T-helper 2 cell (primary cell): ENCODE measurements at regions not wholly inside any gene's neighbourhood (a gene's known extent, or its start where the extent isn't known, plus 50 kb on each side); places are given as distances from the start of the nearest gene placed in this dataset.

Experiments used
- DNase-seq, 5 experiments: peaks; one replicate each; pipeline versions ENCODE4 v3.0.0 to v3.0.0-alpha.2; 2012 to 2022

DNA sequence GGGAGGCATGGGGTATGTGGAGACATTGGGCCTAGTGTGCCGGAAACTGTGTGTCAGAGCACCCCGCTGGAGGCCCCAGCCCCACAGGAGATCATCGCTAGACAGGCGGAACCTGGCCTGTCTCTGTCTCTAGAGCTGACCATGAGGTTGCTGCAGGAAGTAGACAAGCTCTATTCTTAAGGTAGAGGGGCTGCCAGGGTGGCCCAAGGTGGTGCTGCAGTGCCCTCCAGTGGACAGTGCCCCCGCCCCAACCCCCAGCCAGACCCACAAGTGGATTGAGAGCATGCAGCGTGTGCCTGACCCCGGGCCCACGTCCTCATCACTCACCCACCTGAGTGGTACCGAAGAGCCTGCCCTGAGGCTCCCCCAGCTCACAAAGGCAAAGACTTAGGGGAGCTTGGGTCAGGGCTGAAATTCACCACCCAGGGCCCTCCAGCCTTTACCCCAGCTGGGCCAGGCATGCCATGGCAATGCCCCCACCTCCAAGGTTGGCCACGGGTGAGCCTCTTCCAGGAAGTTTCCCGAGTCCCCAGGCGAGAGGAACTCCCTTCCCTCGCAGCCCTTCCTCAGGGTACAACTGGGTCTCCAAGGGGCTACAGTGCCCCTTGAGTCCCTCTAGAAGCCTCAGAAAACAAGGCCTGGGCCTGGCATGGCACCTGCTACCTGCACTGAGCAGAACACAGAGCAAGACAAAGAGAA, 155.0 kb downstream of the TTC32 start:
- DNase-seq = no peak

DNA sequence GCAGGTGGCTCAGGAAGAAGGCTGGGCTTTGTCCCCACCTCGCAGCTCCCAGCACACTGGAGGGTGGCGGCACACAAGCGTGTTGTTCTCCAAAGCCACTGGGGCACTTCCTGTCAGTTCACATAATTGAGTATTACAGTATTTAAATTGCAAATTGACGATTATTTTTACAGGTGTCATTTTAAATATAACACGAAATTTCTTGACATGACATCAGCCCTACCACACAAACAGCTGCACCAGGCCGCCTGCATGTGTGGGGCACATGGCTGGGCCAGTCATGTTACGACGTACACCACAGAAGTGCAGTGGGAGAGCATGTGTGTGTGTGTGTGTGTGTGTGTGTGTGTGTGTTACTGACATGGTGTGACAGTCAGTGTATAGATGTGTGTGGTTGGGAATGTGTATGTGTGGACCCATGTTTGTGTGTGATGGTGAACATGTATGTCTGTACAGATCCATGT, 155.6 kb downstream of the TTC32 start:
- no peak for DNase-seq

DNA sequence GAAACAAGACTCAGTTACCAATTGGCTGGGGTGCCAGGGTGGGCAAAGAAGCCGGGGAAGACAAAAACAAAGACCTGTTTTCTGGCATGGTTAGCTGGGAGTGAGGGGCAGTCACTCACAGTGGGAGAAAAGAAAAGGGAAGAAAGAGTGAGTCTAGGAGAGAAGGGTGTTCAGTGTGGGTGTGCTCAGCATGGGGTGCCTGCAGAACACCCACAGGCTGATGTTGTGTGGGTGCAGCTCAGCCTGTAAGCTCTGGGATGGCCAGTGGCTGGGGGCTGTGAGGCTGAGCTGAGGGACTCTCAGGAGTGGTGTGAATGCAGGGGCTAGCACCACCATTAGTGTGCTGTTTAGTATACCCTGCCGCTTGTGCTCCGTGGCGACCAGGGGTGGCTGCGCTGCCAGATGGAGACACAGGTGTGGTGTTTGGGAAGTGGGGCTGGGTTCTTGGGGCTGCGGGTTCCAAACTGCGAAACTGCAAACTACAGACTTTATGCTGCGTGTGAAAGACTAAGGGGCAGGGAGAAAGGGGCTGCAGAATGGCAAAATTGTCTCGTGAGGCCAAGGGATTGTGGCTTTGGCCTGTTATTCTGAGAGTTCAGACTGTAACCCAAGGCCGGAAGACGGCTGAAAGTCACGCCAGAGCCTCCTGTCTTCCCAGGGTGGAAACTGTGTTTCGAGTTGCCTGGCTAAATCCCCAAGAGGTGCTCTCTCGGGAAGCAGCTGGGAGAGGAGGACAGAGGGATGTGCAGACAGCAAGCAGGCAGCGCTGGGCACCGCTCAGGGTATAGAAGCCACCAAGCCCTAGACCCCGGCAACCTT, 156.3 kb downstream of the TTC32 start:
- no peak for DNase-seq

DNA sequence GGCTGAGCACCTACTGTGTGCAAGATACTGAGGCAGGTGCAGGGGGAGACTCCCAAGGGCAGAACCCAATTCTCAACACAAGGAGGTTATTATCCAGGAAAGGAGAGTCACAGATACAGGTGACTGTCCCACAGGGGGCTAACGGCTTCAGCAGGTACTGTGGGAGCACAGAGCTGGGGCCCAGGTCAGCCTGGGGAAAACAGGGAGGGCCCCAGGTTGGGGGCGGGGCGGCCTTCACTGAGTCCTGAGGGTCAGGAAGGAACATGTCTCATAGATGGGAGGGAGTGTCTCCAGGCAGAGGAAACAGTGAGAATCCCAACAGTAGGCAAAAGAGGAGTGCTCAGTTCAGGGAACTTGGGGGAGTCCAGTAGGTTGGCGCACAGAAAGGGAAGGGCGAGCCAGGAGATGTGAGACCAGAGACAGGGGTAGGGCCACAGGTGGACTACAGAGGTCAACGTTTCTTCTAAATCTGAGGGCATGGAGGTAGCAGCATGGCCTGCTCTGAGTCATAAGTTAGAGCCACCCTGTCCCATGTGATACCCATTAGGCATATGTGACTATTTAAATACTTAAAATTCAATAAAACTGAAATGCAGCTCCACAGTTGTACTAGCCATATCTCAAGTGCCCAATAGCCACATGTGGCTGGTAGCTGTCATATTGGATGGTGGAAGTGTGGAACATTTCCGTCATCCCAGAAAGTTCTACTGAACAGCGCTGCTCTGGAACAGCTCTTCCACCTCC, 157.2 kb downstream of the TTC32 start:
- DNase-seq = no peak

DNA sequence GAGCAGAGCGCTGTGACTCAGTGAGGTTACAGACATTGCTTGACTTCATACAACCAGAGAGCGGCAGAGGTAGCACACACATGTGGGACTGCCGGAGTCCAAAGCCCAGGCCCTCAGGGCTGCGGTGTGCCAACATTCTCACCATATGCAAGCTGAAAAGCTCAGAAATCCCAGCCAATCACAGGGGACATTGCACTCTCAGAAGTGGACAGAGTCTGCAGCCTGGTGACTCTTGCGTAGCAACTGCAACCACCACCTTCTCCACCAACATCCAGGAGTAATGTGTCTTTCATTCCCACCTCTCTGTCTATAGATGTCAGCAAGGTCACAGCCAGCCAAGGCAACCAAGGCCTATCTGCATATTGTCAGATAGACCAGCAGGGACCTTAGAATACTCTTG, 158.1 kb downstream of the TTC32 start:
- DNase-seq = no peak

DNA sequence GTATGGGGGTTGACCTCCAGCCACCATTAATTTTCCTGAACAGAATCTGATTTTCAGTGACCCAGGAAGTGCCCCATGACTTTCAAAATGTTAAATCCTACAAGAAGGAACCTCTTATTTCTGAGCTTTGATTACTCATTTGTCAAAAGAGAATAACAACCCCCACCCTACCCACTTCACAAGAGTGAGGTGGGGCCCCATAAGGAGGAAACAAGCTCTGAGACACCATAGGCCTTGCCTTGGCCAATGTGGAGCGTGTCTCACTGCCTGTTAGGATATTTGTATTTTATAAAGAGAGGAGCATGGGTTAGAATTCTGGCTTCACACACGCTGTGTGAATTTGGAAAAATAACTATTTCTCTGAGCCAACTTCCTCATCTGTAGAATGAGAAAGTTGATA, 158.9 kb downstream of the TTC32 start:
- no peak for DNase-seq

DNA sequence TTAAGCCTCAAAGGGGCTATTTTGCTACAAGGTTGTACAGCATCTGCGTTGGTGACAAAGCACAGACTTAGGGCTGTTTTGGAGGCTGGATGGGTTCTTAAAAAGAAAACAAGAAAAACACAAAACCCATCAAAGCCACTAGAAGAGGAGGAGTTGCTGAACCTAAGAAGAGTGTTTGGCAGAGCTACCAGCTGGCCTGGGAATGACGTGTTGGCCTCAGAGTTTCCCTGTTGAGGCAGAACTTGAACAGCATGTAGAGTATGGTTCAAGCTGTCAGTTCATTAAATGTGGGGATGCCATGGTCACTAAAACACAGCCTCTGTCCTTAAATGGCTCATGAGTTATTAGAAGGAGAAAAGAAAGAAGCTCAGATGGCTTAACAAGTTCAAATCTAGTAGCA, 162.5 kb downstream of the TTC32 start:
- no peak for DNase-seq

DNA sequence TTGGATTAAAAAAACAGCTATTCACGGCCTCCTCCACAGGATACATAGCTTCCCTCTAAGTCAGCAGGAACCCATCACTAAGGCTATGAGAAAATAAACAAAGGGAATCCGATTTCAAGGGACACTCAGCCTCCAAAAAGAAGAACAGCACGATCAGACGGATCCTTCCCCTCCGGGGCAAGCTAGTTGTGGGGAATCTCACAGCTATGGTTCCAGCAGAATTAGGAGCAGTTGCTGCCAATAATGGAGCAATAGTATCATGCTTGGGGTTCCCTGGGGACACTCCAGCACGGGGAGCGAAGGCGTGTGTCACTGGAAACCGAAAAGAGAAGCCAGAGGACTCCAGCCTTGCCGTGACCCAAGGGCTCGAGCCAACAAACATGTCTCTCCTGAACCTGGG, 163.1 kb downstream of the TTC32 start:
- DNase-seq = no peak

DNA sequence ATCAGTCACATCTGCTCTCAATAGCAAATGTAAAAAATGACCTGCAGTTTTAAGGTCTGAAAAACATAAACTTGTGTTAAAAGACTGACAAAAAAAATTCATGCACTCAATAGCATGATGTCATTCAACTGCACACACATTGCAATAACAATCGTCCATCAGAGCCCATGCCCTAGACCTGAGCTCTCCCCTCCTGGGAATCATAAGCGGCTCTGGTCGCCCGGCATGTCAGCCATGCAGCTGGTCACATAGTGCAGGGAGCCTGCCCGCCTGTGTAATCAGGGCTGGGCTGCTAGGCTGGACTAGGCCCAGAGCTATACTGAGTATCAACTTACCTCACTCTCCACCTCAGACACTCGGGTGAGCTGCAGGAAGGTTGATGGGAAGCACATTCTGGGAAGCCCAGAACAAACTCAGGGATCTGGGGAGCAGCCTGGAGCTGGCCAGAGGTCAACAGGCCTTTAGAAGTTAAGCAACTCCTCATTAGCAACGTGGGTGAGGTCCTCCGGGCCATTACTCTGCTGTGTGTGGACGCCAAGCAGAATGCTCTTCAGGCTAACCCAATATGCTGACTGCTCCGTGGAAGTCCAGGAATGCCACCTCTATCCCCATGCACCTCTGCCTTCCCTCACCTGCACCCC, 165.5 kb downstream of the TTC32 start:
- no peak for DNase-seq

DNA sequence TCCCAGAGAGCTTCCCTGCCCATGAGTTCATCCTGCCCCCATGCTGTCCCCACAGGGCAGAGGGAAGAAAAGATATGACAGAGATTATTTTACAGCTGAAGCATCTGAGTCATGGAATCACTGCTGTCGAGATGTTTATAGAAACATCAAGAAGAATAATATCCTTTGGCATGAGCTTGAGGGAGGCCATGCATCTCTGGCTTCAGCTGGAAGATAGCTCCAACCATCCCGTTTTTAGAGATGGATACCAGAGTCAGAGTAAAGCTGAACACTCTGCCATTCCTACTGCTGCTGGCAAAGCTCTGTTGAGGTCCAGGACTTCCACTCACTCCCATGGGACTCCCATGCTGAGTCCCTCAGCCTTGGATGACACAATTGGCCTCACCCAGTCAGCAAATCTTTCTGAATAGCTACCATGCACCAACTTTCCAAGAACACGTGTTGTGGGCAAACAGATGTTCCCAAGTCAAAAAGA, 167.8 kb downstream of the TTC32 start:
- no peak for DNase-seq

DNA sequence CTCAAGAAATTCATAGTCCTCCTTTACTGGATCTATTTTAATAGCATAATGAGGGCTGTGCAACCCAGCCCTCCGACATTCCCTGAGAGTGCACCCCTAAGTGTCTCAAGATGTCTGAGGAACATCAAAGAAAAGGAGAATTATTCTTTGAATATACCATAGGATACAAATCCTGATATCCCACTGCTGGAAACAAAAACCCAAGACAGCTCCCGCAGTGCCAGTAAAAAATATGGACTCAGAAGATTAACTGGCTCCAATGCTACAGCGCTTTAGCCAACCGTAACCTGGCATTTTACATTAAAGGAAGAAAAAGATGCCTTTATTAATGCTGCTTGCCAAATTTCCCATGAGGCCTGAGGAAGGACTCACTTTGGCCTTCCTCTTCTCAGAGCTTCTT, 168.4 kb downstream of the TTC32 start:
- DNase-seq = no peak

DNA sequence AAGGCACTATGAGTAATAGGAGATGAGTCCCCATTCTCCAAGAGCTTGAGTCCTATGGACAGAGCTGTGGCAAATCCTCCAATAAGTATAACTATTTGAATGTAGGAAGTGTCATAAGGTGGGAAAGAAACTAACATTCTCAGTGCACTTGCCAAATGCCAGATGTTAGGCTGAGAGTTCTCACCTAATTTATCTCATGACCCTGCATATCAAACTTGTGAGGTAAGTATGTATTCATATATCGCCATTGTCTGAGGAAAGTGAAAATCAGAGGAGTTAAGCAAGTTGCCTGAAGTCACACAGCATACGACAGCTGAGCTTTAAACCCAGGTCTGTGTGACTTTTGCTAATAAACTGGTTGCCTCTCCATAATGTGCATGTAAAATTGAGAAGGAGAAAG, 169.5 kb downstream of the TTC32 start:
- no peak for DNase-seq

DNA sequence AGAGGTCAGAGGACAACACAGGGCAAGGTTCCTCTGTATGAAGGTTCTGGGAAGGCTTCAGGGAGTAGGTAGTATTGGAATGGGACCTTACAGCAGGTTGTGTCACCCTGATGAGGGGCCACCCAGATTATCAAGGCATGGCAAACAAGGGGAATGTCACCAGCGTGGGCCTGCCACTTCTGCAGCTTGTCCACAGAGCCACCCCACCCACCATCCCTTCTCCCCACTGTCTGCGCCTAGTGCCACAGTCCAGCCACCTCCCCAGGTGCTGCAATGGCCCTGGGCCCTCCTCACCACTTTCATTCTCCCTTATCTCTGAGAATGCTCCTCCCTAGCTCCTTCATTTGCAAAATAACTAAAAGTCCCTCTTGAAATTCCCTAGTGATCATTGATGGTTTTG, 170.3 kb downstream of the TTC32 start:
- no peak for DNase-seq

DNA sequence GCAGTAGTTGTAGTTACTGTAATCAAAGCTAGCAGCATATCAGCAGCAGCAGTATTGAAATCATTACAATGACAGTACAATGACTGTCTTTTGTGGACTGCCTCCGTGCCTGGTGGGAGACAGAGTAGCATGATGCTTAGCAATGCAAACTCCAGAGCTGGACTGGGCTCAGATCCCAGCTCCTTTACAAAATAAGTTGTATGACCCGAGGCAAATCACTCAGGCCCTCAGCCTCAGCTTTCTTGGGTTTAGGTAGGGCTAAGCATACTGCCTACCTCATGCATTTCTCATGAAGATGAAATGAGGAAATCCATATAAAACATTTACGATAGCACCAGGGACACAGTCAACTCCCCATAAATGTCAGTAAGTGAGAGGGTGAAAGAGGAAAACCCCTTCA, 170.7 kb downstream of the TTC32 start:
- DNase-seq = no peak

DNA sequence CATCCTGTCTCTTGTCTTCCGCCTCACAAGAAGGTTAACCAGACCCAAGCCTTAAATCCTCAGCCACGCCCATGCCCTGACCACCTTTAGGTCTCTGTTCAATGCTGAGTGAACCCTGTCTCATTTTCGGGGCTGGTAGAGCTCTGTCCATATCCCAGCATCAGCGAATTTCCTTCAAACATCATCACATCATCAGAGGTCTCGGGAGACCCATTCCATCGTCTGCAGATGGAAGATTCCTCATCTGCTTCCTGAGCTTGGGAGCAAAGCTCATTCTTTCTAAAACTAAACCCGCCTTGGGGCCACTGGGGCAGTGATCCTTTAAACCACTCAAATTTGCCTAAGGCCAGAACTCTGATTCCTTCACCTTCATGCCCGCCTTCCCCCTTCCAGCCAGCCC, 173.7 kb downstream of the TTC32 start:
- DNase-seq = no peak

DNA sequence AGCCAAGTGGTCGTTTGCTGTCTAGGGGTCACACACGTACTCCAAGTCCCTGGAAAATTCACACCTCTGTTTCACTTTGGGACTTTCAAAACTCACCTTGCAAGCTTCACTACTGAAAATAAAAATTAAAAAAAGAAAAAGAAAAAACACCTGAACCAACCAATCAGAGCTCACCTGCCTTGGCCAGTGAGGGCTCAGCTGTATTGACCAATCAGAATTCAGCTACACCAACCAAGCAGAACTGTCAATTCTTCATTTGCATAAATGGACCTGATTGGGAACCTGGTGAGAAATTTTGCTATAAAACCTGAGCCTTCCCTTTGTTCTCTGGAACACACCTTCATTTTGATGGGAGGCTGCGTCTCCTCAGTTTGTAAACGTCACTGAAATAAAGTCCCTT, 176.4 kb downstream of the TTC32 start:
- no peak for DNase-seq

DNA sequence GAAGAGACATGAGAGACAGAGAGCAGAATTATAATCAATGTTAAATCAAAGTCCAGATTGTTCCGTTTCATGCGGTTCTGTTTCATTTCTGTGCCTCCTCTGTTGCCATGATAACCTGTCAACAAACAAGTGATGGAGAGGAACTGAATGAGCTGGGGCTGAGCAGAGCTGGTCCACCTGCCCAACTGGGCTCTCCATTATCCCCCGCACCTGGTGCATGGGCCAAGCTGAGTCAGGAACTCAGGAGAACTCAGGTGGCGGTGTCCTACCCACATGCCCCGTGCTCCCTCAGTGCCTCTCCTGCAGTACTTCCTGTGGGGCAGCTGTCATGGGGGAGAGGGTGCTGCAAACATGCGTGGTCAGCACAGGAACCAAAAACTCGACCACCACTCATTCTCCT, 178.8 kb downstream of the TTC32 start:
- DNase-seq = no peak

DNA sequence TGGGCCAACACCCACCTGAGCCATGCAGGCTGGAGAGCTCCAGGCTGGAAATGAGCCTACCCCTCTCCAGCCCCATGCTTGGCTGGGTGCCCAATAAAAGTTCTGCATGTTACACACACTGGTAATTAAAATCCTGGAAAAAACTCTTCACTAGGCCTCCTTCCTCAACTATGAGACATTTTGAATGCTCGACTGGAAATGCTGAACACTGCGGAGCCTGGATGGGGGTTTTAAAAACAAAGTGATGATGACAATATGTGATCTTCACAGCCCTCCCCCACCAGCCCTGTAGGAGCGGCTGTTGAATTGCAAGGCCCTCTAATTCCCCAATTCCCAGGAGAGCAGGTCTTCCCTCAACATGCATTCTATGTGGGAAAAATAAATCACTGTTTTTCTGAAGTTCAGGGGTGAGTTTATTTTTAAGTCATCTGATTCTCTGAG, 179.2 kb downstream of the TTC32 start:
- no peak for DNase-seq

DNA sequence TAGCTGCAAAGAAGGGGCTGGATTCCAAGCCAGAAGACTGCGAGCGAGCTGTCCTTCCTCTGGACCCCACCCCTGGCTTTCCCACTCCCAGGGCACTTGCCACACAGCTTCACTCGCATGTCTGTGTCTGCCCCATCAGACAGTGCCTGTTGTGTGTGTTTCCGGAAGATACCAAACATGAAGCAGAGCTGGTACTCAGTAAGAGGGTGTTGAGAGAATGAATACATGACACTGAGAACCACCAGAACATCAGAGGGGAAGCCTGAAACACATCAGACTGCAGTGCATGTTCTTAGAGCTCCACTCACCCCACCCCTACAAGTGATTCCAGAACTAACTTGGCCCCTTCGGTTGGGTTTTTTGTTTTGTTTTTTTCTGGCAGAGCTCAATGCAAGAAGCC, 181.5 kb downstream of the TTC32 start:
- no peak for DNase-seq

DNA sequence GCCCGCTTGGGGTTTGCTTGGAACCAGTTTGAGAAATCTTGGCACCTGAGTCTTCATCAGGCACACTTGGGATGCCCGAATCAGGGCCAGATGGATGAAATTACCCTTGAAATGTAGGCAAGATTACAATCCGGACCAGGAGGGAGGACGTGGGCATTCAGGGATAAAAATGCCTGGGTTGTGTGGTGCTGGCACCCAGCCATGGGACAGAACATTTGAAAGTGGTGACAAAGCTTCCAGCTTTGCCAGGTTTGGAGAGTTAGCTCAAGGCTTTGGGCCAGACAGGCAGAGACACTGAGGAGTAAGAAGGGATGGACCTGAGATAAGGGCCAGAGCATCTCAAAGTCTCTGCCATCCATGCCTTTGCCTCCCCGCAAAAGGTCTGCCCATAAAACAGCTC, 182.2 kb downstream of the TTC32 start:
- no peak for DNase-seq

DNA sequence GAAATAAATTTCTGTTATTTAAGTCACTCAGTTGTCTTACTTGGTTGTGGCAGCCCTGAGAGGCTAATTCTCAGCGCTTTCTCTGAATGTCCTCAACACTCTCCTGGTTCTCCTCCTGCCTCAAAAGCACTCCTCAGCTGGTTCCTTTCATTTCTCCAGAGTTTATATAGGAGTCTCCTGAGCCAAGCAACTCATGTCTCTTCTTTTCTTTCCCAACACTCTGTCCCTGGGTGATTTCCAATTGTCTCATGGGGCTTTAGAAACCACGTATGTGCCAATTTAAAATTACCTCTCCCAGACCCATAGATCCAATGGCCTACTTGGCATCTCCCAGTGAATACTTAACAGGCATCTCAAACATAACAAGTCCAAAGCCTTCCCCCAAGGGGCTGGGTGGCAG, 184.3 kb downstream of the TTC32 start:
- DNase-seq = no peak

DNA sequence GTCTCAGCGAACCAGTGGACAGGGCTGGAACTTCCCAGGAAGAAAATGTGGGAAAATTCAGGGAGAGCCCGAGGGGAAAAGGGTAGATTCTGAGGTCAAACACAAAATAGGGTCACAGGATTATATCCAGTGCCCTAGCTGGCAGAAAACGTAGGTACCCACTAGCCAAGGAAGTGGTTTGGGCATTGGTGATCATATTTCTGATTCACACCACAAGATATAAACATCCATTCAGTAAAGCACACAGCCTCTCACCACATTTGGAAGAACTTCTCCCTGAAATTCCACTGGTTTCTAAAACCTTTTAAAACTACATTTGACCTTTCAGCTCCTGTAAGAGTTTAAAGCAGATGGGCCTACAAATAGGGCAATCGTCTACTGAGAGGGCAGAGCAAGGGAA, 186.9 kb downstream of the TTC32 start:
- no peak for DNase-seq

DNA sequence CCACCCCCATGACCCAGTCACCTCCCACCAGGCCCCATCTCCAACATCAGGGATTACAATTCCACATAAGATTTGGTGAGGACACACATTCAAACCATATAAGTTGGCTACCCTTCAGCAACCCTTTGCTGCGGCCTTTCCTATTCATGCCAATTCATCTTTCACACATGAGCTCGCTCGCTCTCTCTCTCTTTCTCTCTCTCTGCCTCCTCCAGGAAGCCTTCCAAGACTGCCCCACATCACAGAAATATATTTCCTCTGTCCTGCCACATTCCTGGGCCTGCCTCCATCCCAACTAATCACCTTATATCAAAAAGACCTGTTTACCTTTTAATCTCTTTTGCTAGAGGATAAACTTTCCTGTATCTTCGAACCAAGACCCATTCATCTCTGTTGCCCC, 188.9 kb downstream of the TTC32 start:
- DNase-seq = no peak
